ENCODE measurements at regions not wholly inside any gene's neighbourhood (a gene's known extent, or its start where the extent isn't known, plus 50 kb on each side); places are given as distances from the start of the nearest gene placed in this dataset.

- H3K4me2 ChIP-seq (ENCODE audit: low read length) = no peak overlapping the region
- no peaks in the 10 kb centered on the region for H3K79me2 ChIP-seq (ENCODE audit: control insufficient read depth, low read length)
- TF ChIP-seq CTCF (IDR thresholded peaks at IDR 0.05; ENCODE audit: low read depth, low read length, poor library complexity, severe bottlenecking) (no peak), EZH2phosphoT487 (IDR thresholded peaks at IDR 0.05; ENCODE audit: borderline replicate concordance, low read length) (no peak)
- H3K4me3 ChIP-seq (ENCODE audit: low read length) = no peak overlapping the region
- no peak overlapping the region for H3K27ac ChIP-seq (ENCODE audit: low read depth, low read length)
- H3K4me1 ChIP-seq (ENCODE audit: control insufficient read depth, low read length) = no peaks in the 10 kb centered on the region
- H3K9me3 ChIP-seq (ENCODE audit: control insufficient read depth, insufficient read depth, low read length) = no peaks in the 10 kb centered on the region
- H3K36me3 ChIP-seq (ENCODE audit: control insufficient read depth, low read length) = no peaks in the 10 kb centered on the region
- no peaks in the 10 kb centered on the region for H3K9me2 ChIP-seq (replicated peaks; ENCODE audit: control insufficient read depth, low read length)
- H4K20me1 ChIP-seq (ENCODE audit: control insufficient read depth, insufficient read depth, low read depth, low read length) = no peaks in the 10 kb centered on the region
- H3K27me3 ChIP-seq (ENCODE audit: control insufficient read depth, low read length) = no peaks in the 10 kb centered on the region
- H3F3A ChIP-seq (ENCODE audit: control insufficient read depth, insufficient read depth) = no peaks in the 10 kb centered on the region
These were observed 86.3 kb downstream of the EMP1 start for GRCh38 chr12:13282861-13283260.

- Histone ChIP-seq H3K4me1 (ENCODE audit: control insufficient read depth, low read length) (no peaks in the 10 kb centered on the region), H3K4me3 (ENCODE audit: low read length) (no peak overlapping the region), H3K4me2 (ENCODE audit: low read length) (no peak overlapping the region), H3K36me3 (ENCODE audit: control insufficient read depth, low read length) (no peaks in the 10 kb centered on the region), H3K9me2 (replicated peaks; ENCODE audit: control insufficient read depth, low read length) (no peaks in the 10 kb centered on the region), H3K79me2 (ENCODE audit: control insufficient read depth, low read length) (no peaks in the 10 kb centered on the region), H3F3A (ENCODE audit: control insufficient read depth, insufficient read depth) (no peaks in the 10 kb centered on the region), H3K27me3 (ENCODE audit: control insufficient read depth, low read length) (no peaks in the 10 kb centered on the region), H3K9me3 (ENCODE audit: control insufficient read depth, insufficient read depth, low read length) (no peaks in the 10 kb centered on the region), H4K20me1 (ENCODE audit: control insufficient read depth, insufficient read depth, low read depth, low read length) (no peaks in the 10 kb centered on the region), H3K27ac (ENCODE audit: low read depth, low read length) (no peak overlapping the region)
- TF ChIP-seq EZH2phosphoT487 (IDR thresholded peaks at IDR 0.05; ENCODE audit: borderline replicate concordance, low read length) (no peak), CTCF (IDR thresholded peaks at IDR 0.05; ENCODE audit: low read depth, low read length, poor library complexity, severe bottlenecking) (peak; percentile 84)
These were observed 81.8 kb downstream of the EMP1 start for GRCh38 chr12:13278249-13278787.

GRCh38 chr12:13277293-13277692 is 80.8 kb downstream of the EMP1 start:
- no peaks in the 10 kb centered on the region for H4K20me1 ChIP-seq (ENCODE audit: control insufficient read depth, insufficient read depth, low read depth, low read length)
- no peak overlapping the region for H3K27ac ChIP-seq (ENCODE audit: low read depth, low read length)
- TF ChIP-seq EZH2phosphoT487 (IDR thresholded peaks at IDR 0.05; ENCODE audit: borderline replicate concordance, low read length) (no peak), CTCF (IDR thresholded peaks at IDR 0.05; ENCODE audit: low read depth, low read length, poor library complexity, severe bottlenecking) (no peak)
- no peaks in the 10 kb centered on the region for H3K27me3 ChIP-seq (ENCODE audit: control insufficient read depth, low read length)
- H3K4me1 ChIP-seq (ENCODE audit: control insufficient read depth, low read length) = no peaks in the 10 kb centered on the region
- no peaks in the 10 kb centered on the region for H3K9me3 ChIP-seq (ENCODE audit: control insufficient read depth, insufficient read depth, low read length)
- H3K36me3 ChIP-seq (ENCODE audit: control insufficient read depth, low read length) = no peaks in the 10 kb centered on the region
- H3K4me2 ChIP-seq (ENCODE audit: low read length) = no peak overlapping the region
- H3F3A ChIP-seq (ENCODE audit: control insufficient read depth, insufficient read depth) = no peaks in the 10 kb centered on the region
- no peaks in the 10 kb centered on the region for H3K79me2 ChIP-seq (ENCODE audit: control insufficient read depth, low read length)
- no peak overlapping the region for H3K4me3 ChIP-seq (ENCODE audit: low read length)
- no peaks in the 10 kb centered on the region for H3K9me2 ChIP-seq (replicated peaks; ENCODE audit: control insufficient read depth, low read length)
